ENCODE measurements at regions not wholly inside any gene's neighbourhood (a gene's known extent, or its start where the extent isn't known, plus 50 kb on each side); places are given as distances from the start of the nearest gene placed in this dataset.
"Not testable (repeated sequence)": the region's sequence is repeated elsewhere in the genome, so short reads cannot be mapped to it uniquely, and the experiment has no call there.

DNA sequence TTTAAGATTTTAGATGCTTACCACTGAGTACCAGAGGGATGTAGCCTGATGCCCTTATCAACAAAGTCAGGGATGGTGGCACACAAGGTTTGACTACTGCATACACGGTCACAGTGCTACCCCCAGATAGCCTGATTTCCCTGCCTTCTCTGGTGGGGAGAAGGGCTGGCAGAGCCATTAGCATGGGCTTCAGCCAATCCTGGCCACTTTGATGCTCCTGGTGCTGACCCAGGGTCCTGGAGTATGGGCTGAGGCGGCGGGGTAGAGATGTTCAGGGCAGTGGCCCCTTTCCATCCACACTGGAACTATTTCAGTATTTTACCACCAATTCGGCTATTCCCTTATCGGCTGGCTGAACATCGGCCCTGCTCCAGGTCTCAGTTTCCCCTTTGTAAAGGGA is 83.2 kb downstream of the POTEB3 start:
- not testable (repeated sequence) for H3K27ac ChIP-seq

DNA sequence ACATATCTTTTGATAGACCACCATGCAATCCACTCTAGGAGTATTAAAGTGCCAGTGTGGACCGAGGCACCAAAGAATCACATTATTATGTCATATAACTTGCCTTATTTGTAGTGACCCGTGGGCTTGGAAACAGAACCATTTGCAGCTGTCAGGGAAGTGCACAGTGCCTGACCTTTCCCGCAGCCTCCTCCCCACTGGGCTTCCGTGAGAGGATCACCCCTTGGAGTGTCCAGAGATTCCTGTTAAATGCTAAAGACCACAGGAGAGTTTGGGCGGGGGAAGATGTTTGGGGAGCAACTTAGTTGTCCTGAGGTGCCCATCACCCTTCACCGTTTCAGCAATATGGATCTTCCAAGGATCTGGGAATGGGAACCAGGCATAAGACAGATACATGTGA is 84.4 kb downstream of the POTEB3 start:
- H3K27ac ChIP-seq, result not testable (repeated sequence)

DNA sequence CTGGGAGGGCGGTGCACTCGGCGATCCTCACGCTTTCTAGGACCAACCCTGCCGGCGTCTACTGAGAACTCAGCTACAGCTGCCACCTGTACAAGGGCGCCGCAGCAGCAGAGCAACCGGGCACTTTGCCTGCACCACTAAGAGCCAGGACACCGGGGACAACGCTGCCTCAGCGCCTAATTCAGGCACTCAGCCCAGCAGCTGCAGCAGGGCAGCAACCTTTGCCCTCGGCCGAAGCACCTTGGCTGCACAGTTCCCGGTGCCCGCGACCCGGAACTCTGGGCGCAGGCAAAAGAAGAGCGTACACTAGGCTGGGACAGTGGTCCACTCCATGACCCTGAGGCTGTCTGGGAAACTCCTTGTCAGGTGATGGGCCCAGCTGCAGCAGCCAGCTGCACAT is 85.7 kb downstream of the POTEB3 start:
- not testable (repeated sequence) for H3K27ac ChIP-seq

DNA sequence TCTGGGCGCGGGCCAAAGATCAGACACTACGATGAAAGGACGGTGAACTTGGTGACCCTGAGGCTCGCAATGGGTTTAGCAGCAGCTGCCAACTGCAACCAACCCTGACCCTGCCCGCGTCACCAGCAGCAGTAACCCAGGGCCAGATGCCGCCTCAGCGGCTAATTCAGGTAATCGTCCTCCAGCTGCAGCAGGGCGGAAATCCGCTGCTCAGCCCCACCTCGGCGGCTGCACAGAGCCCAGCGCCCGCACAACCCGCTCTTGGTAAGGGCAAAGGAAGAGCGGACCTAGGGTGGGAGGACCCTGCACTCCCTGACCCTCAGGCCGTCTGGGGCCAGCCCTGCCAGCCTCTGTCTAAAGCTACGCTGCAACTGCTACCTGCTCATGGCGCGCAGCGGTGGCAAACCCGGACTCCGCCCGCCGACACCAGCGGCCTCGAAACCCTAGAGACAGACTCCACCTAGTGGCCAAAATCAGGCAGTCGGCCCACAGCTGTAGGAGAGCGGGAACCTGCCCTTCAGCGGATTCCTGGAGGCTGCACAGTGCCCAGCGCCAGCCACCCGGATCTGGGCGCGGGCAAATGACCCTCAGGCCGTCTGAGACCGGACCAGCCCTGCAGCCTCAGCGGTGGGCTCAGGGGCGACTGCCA is 87.5 kb downstream of the POTEB3 start:
- H3K27ac ChIP-seq, result not testable (repeated sequence)

DNA sequence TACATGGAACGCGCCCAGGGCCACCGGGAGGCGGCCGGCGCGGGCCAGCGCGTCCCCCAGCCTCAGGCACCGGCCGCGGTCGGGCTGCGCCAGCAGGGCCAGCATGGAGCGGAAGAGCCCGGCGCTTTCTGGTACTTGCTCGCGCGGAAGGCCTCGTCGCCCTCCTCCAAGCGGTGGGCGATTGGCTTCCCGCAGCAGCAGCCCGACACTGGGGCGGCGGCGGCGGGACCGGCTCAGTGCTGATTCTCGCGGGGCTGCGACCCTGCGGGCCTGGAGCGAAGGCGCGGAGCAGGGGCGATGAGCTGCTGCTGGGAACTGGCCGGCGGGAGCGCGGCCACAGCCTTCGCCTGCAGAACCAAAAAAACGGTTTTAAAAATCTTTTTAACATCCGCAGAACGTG is 95.3 kb downstream of the POTEB3 start:
- not testable (repeated sequence) for H3K27ac ChIP-seq

DNA sequence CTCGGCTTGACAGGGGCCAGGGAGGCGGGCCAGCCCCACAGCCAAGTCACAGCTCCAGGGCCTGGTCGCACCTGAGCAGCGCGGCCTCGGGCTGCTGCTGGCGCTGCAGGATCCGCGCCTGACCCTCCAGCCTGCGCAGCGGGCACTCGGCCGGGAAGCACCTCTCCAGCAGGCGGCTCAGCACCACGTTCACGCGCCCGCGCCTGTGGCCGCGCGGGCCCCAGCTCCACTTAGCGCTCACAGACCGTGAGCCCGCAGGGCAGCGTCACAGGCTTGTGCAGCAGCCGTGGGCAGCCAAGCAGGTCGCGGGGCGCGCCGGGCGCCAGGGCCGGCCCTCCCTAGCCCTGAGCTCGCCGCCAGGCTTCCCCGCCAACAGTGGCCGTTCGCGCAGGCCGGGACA is 95.8 kb downstream of the POTEB3 start:
- not testable (repeated sequence) for H3K27ac ChIP-seq

DNA sequence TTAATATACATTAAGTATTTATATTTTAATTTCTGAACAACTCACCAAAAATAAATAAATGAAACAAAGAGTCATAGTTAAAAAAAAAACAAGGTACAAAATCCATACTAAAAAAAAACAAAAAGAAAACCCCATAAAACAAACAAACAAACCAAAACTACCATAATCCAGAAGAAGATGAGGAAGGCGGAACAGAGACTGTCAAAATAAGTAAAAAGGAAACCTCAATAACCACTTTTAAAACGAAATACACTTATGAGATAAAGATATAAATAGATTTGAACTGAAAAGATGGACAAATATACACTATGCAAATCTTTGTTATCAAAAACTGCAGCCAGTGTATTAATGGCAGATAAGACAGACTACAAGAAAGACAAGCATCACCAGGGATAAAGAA is 103.3 kb downstream of the POTEB3 start:
- H3K27ac ChIP-seq, result not testable (repeated sequence)

DNA sequence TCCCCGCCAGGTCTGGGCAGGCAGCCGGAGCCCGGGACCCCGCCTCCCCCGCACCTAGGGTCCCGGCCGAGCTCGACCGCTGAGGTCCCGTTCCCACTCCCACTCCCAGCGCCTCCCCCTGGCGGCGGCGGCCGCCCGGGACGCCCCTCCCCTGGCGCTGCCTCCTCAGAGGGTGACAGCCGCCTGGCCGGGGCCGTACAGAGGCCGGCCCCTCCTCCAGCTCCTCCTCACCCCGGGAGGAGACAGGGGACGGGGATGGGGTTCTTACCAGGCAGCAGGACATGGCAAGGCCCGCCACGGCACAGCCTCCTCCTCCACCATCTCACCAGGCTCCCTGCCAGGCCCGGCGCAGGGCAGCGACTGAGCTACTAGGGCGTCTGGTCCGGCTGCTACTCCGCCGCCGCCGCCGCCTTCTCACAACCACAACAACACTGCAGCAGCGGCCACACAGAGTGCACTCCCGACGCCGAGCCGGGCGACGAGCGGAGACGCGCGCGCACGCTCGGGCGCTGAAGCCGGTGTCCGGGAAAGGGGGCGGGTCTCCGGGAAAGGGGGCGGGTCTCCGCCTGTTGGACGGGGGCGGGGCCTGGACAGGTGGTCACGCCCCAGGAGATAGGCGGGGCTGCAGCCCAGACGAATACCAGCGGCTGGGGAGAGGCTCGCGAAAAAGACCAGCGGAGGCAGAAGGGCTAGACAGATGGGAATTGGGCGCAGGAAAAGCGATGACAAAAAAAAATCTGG is 115.4 kb downstream of the POTEB3 start:
- not testable (repeated sequence) for H3K27ac ChIP-seq

DNA sequence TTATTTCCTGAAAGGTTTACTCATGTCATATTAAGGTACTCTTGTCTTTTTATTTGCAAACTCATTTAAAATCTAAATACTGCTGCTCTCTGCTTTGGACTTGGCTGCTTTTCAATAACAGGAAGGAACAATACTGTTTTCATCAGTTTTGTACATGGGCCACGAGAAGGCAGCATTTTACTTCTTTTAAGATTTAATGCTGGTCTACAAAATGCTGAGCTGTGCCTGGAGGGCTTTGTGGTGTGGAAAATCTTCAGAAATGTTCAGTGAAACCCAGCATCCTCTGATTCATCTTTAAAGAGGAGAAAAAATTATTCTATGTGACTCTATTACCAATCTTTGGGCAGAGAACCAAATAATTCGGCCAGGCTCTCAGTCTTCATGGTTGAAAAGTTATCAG is 155.9 kb downstream of the POTEB3 start:
- not testable (repeated sequence) for H3K27ac ChIP-seq

DNA sequence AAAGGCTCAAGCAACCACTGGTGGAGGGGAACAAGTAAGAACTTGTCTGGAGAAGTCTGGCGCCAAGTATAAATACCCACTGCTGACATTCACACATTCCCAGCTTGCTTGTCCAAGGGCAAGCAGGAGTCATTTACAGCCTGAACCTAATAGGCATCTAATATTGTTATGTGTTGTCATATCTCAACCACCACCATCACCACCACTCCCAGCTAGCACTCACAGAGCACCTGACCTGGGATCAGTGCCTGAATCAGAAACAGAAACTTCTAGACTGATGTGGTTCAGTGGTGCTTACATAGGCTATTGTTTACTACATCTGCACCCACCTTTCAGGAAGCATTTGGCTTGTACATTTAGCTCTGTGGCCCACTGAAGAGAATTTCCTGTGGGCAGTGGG is 157.1 kb downstream of the POTEB3 start:
- H3K27ac ChIP-seq, result not testable (repeated sequence)

DNA sequence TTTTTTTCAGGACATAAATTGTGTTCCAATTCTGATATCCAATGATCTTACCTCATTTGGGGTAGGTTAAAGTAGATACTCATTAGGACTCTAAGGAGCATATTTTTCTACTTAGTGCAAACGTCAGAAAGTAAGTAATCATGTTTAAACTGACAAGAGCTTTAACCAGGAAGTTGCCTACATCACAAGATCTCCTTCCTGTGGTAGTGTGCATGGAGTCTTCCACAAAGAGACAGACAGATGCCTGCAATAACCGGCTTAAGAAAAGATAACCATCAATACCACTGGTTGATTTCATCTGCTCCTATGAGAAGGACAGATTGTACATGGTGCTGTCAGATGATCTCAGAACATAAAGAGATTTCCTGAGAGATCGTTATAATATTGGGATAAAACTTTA is 160.0 kb downstream of the POTEB3 start:
- H3K27ac ChIP-seq, result not testable (repeated sequence)

DNA sequence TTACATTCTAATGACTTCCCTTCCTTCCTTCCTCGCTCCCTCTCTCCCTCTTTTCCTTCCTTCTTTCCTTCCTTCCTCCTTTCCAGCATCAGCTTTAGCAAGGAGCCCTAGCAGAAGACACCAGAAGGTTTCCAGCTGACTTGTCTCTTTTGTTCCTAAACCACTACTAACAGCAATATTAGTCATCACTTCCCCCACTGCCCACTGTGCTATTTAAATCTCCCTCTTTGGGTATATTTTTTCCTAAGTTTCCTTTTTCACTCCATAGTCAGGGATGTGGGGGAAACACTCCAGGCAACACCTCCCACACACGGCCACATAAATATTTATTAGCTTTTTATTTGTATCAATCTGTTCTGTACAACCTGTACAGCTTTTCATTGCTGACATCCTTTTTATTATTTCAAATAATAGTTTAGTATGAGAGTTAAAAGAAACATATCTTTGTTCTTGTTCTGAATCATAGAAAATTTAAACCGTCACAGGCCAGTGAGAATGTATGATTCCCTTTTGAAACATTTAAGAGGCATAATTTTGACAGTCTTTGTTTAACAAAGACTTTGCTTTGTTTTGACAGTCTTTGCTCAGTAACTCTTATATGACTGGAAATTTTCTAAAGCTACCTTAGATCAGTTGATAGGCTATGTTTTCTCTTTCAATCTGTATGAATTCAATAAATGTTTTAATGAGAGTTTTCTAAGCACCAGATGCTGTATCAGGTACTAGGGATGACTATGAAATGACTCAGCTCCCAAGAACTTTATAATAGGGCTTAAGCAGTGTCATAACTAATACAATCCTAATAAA is 167.9 kb downstream of the POTEB3 start:
- H3K27ac ChIP-seq, result not testable (repeated sequence)

DNA sequence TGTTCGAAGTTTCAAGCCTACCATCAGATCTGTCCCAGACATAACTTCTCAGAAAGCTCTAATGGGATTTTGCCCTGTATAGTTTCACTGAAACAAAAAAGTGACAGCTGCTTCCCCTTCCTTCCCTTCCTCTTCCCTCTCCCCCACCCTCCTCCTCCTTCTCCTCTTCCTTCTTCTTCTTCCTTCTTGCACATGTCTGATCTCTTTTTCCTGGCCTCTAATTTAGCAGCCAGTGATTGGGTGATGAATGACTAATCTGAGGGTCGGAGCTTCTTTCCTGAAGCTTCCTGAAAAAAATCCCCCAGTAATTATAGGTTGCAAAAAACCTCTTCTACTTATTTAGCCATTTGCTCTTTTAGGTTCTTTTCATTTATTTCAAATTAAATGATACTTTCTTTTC is 168.7 kb downstream of the POTEB3 start:
- TF ChIP-seq, protein P1, sequence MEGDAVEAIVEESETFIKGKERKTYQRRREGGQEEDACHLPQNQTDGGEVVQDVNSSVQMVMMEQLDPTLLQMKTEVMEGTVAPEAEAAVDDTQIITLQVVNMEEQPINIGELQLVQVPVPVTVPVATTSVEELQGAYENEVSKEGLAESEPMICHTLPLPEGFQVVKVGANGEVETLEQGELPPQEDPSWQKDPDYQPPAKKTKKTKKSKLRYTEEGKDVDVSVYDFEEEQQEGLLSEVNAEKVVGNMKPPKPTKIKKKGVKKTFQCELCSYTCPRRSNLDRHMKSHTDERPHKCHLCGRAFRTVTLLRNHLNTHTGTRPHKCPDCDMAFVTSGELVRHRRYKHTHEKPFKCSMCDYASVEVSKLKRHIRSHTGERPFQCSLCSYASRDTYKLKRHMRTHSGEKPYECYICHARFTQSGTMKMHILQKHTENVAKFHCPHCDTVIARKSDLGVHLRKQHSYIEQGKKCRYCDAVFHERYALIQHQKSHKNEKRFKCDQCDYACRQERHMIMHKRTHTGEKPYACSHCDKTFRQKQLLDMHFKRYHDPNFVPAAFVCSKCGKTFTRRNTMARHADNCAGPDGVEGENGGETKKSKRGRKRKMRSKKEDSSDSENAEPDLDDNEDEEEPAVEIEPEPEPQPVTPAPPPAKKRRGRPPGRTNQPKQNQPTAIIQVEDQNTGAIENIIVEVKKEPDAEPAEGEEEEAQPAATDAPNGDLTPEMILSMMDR (conservative IDR thresholded peaks at IDR 0.05), result no peak
- TF ChIP-seq ZFX (IDR thresholded peaks at IDR 0.05), result no peak
- H3K27ac ChIP-seq, result no peak overlapping the region

DNA sequence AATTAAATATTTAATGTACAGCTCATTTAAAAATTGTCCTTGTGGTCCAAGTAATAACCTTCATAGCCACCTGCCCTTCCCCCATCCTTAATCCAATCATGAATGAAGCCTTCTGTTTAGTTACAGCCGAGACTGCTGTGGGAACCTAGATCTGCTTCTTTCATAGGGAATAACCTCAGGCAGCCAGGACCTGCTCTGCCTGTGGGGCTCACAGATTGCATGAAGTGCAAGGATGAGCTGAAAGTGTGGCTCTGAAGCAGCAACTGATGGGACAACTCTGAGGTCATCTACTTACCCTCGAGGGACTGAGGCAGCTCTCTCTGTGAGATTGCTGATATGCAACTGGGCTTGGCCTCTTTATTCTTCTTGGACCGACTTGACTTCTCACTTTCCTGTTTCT is 169.8 kb downstream of the POTEB3 start:
- TF ChIP-seq ZFX (IDR thresholded peaks at IDR 0.05), result no peak
- TF ChIP-seq, protein P1 (conservative IDR thresholded peaks at IDR 0.05), result no peak
- no peak overlapping the region for H3K27ac ChIP-seq

DNA sequence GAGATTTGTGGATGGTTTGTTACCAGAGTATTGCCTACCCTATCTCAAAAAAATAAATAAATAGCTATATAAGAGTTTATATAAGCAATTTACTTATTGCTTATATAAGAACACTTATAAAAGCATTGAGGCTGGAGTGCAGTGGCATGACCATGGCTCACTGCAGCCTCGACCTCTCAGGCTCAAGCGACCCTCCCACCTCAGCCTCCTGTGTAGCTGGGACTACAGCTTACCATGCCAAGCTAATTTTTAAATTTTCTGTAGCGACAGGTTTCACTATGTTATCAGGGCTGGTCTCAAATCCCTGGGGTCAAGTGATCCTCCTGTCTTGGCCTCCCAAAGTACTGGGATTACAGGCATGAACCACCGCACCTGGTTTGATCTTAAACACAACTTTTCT is 170.6 kb downstream of the POTEB3 start:
- not testable (repeated sequence) for H3K27ac ChIP-seq

All from C4-2B (cell line).